ENCODE measurements at regions not wholly inside any gene's neighbourhood (a gene's known extent, or its start where the extent isn't known, plus 50 kb on each side); places are given as distances from the start of the nearest gene placed in this dataset.

GRCh38 chr16:73711406-73712080 lies 585.1 kb upstream of the PSMD7 start:
- intact Hi-C loops (cut with micrococcal nuclease; ENCODE audit: unreplicated experiment): no loop called here
- H3K79me2 ChIP-seq (ENCODE audit: control insufficient read depth, insufficient read depth, low read length): no peaks in the 10 kb centered on the region
- H3K27ac ChIP-seq (ENCODE audit: control insufficient read depth, insufficient read depth): no peak overlapping the region
- CTCF ChIA-PET: no interaction called here
- POLR2A ChIA-PET: no interaction called here
- WGBS (ENCODE audit: insufficient coverage, insufficient replicate concordance, low lambda C conversion rate, missing lambda C conversion rate): 30% methylated on average over 4 of the region's 4 CpGs
- no peaks in the 10 kb centered on the region for H3K9me3 ChIP-seq (replicated peaks; ENCODE audit: control insufficient read depth, insufficient read depth, low read length)
- no peaks in the 10 kb centered on the region for H3K27me3 ChIP-seq (replicated peaks in 1 of 2; ENCODE audit: control insufficient read depth in 2 of 2, insufficient read depth in 2 of 2, low read length in 1 of 2)
- H3K4me1 ChIP-seq (ENCODE audit: control insufficient read depth, insufficient read depth, low read length): no peaks in the 10 kb centered on the region; the same call in 1 of the 2 replicates
- no peak overlapping the region for H3K4me3 ChIP-seq
- RAD21 ChIA-PET (ENCODE audit: unreplicated experiment): no interaction called here
- TF ChIP-seq NFIC (IDR thresholded peaks at IDR 0.05; ENCODE audit: low read depth, low read length) (no peak), HDAC2 (IDR thresholded peaks at IDR 0.05) (no peak), SP1 (IDR thresholded peaks at IDR 0.05; ENCODE audit: low read depth, low read length) (no peak), SREBF1 (IDR thresholded peaks at IDR 0.05; ENCODE audit: low read length) (no peak)
- ATAC-seq (peak; percentile 37), FAIRE-seq (no peak), DNase-seq (ENCODE audit: low read depth, low spot score) (no peak)
- H3K36me3 ChIP-seq (ENCODE audit: control insufficient read depth in 2 of 2, insufficient read depth in 2 of 2, low read length in 1 of 2): no peaks in the 10 kb centered on the region
- no peak overlapping the region for H3K9ac ChIP-seq (ENCODE audit: control insufficient read depth, insufficient read depth, low read length)
- H2AFZ ChIP-seq (ENCODE audit: control insufficient read depth, low read depth, low read length): peak overlapping the region; percentile 10
- H4K20me1 ChIP-seq (ENCODE audit: control insufficient read depth, insufficient read depth): no peaks in the 10 kb centered on the region
- BruUV-seq (replicated peaks): no TSS peak
- peak overlapping the region; percentile 33; the same call in 1 of the 2 replicates for H3K4me2 ChIP-seq (ENCODE audit: control insufficient read depth, insufficient read depth)
- in situ Hi-C loops (cut with MboI): no loop called here
- SMC1A ChIA-PET (ENCODE audit: uncharacterized antibody, unreplicated experiment): no interaction called here

GRCh38 chr16:73710526-73710925 lies 586.1 kb upstream of the PSMD7 start:
- H3K36me3 ChIP-seq (ENCODE audit: control insufficient read depth in 2 of 2, insufficient read depth in 2 of 2, low read length in 1 of 2): no peaks in the 10 kb centered on the region
- RAD21 ChIA-PET (ENCODE audit: unreplicated experiment): no interaction called here
- H3K9me3 ChIP-seq (replicated peaks; ENCODE audit: control insufficient read depth, insufficient read depth, low read length): no peaks in the 10 kb centered on the region
- no peaks in the 10 kb centered on the region for H3K79me2 ChIP-seq (ENCODE audit: control insufficient read depth, insufficient read depth, low read length)
- intact Hi-C loops (cut with micrococcal nuclease; ENCODE audit: unreplicated experiment) (no loop called here), in situ Hi-C loops (cut with MboI) (no loop called here)
- SMC1A ChIA-PET (ENCODE audit: uncharacterized antibody, unreplicated experiment): no interaction called here
- H4K20me1 ChIP-seq (ENCODE audit: control insufficient read depth, insufficient read depth): no peaks in the 10 kb centered on the region
- no peaks in the 10 kb centered on the region for H3K27me3 ChIP-seq (replicated peaks in 1 of 2; ENCODE audit: control insufficient read depth in 2 of 2, insufficient read depth in 2 of 2, low read length in 1 of 2)
- ATAC-seq: no peak
- FAIRE-seq: no peak
- no peak overlapping the region for H3K27ac ChIP-seq (ENCODE audit: control insufficient read depth, insufficient read depth)
- CTCF ChIA-PET: no interaction called here
- H2AFZ ChIP-seq (ENCODE audit: control insufficient read depth, low read depth, low read length): no peak overlapping the region
- H3K9ac ChIP-seq (ENCODE audit: control insufficient read depth, insufficient read depth, low read length): no peak overlapping the region
- POLR2A ChIA-PET: no interaction called here
- BruUV-seq (replicated peaks): no TSS peak
- H3K4me3 ChIP-seq: no peak overlapping the region
- no peaks in the 10 kb centered on the region; the same call in 1 of the 2 replicates for H3K4me1 ChIP-seq (ENCODE audit: control insufficient read depth, insufficient read depth, low read length)
- WGBS (ENCODE audit: insufficient coverage, insufficient replicate concordance, low lambda C conversion rate, missing lambda C conversion rate): 18% methylated on average over 9 of the region's 9 CpGs
- H3K4me2 ChIP-seq (ENCODE audit: control insufficient read depth, insufficient read depth): no peak overlapping the region
- DNase-seq (ENCODE audit: low read depth, low spot score): no peak
- TF ChIP-seq SMARCA5 (IDR thresholded peaks at IDR 0.05) (no peak), PAX8 (IDR thresholded peaks at IDR 0.05) (no peak), EZH2 (IDR thresholded peaks at IDR 0.05; ENCODE audit: borderline replicate concordance, control insufficient read depth, low read depth, low read length) (no peak), E4F1 (IDR thresholded peaks at IDR 0.05; ENCODE audit: borderline replicate concordance, partially characterized antibody) (no peak), SIN3A (IDR thresholded peaks at IDR 0.05; ENCODE audit: low read depth, low read length) (no peak), PML (IDR thresholded peaks at IDR 0.05; ENCODE audit: low read length) (no peak), SREBF2 (IDR thresholded peaks at IDR 0.05; ENCODE audit: low read length) (no peak), ESRRA (IDR thresholded peaks at IDR 0.05; ENCODE audit: low read length) (no peak), RELB (IDR thresholded peaks at IDR 0.05; ENCODE audit: low read depth) (no peak), USF1 (IDR thresholded peaks at IDR 0.05; ENCODE audit: borderline replicate concordance, extremely low read length, insufficient read depth, low read depth, low read length) (no peak)
